GM12875 (cell line): ENCODE measurements at regions not wholly inside any gene's neighbourhood (a gene's known extent, or its start where the extent isn't known, plus 50 kb on each side); places are given as distances from the start of the nearest gene placed in this dataset.

ENCODE experiments used
- H3K4me3 ChIP-seq: one replicate; pipeline ENCODE4 v1.5.1; 2011; ENCODE audit warnings: low read depth, low read length, control low read depth
- TF ChIP-seq, protein P1 (sequence below): IDR thresholded peaks from 2 replicates; pipeline ENCODE4 v1.5.1; 2011; ENCODE audit warnings: low read depth, mild to moderate bottlenecking, control low read depth, inconsistent platforms, low read length, moderate library complexity, borderline replicate concordance; ENCODE audit not compliant: insufficient read depth

DNA sequence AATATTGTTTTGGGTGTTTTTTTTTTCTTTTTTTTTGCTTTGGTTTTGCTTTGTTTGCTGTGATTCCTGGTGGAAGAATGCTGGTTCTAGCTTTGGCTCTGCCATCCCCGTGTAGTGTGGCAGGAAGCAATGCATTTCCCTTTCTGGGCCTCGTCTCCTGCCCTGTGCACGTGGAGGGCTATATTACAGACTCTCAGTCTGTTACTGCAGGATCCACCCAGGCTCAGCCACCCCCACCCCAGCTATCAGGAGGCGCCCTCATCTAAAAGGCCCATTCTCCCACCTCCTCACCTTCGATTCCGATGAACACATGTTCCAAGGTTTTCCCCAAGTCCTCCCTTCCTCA lies 152.3 kb downstream of the TFCP2L1 start:
- H3K4me3 ChIP-seq: no peak overlapping the region
- TF ChIP-seq, protein P1, sequence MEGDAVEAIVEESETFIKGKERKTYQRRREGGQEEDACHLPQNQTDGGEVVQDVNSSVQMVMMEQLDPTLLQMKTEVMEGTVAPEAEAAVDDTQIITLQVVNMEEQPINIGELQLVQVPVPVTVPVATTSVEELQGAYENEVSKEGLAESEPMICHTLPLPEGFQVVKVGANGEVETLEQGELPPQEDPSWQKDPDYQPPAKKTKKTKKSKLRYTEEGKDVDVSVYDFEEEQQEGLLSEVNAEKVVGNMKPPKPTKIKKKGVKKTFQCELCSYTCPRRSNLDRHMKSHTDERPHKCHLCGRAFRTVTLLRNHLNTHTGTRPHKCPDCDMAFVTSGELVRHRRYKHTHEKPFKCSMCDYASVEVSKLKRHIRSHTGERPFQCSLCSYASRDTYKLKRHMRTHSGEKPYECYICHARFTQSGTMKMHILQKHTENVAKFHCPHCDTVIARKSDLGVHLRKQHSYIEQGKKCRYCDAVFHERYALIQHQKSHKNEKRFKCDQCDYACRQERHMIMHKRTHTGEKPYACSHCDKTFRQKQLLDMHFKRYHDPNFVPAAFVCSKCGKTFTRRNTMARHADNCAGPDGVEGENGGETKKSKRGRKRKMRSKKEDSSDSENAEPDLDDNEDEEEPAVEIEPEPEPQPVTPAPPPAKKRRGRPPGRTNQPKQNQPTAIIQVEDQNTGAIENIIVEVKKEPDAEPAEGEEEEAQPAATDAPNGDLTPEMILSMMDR: no peak

- H3K4me3 ChIP-seq: no peak overlapping the region
- TF ChIP-seq, protein P1: no peak
These were observed 151.3 kb downstream of the TFCP2L1 start for GRCh38 chr2:121133551-121134319.

DNA sequence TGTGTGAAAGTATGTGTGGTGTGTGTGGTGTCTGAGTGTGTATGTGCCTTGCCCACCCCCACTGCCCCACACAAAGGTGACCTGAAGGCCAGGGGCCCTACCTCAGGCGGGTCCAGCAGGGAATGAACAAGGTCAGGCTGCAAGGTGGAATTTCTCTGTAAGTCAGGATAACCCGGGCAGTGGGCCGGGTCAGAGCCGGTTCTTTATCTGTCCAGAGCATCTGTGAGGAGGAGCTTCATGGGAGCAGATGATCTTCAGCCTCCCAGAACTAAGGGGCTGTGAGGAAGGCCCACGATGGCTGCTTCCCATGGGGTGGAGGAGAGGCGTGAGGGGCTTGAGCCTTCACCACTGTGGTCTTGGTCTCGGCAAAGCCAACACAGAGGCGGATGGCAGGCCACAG lies 150.3 kb downstream of the TFCP2L1 start:
- TF ChIP-seq, protein P1: no peak
- no peak overlapping the region for H3K4me3 ChIP-seq

DNA sequence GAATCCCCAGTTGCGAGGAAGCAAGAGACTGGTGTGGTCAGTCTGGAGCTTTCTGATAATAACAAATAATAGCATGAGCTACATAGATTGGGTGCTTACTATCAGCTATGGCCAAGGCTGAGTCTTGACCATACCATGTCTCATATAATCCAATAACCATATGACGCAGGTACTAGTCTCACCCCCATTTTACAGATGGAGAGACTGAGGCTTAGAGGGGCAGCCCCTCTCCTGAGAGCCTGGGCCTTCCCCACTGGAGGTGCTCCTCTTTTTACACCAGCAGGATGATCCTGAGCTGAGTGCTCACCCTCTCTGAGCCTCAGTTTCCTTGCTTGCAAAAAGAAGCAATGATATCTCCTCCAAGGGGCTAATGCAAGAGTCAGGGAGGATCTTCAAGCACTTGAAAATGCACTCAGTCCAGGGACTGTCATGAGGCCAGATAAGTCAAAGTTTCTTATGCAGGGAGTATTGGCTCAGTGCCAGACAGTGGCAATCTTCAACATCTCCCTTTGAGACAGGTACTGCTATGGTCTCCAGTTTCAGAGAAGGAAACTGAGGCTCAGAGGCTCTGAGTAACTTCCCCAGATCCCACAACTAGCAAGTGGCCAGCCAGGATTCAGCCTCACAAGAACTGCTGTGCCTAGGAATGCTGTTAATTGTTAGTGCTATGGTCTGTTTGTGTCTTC lies 149.7 kb downstream of the TFCP2L1 start:
- TF ChIP-seq, protein P1: no peak
- H3K4me3 ChIP-seq: no peak overlapping the region

GRCh38 chr2:121136323-121136722 lies 148.7 kb downstream of the TFCP2L1 start:
- TF ChIP-seq, protein P1: no peak
- H3K4me3 ChIP-seq: no peak overlapping the region

DNA sequence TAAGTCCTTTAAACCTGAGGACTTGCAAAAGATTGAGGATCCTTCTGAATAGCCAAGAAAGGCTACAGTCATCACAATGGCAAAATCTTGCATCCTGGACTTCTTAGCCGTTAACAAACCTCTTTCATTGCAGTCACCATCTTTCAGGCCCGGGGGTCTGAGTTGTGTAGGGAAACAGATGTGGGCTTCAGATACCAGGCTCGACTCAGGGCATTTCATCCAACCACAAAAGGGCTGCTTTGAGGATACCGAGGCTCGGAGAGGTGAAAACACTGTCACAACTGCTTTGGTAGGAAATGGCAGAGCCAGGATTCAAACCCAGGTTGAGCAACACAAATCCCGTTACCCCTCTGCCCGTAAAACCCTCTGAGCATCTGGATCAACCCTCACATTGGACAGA lies 147.4 kb downstream of the TFCP2L1 start:
- TF ChIP-seq, protein P1: no peak
- no peak overlapping the region for H3K4me3 ChIP-seq

GRCh38 chr2:121140734-121141133 lies 144.3 kb downstream of the TFCP2L1 start:
- TF ChIP-seq, protein P1: no peak
- no peak overlapping the region for H3K4me3 ChIP-seq
